DMS114 treated with DMSO at 0.1 percent for 48 hours (cell line): ENCODE measurements at regions not wholly inside any gene's neighbourhood (a gene's known extent, or its start where the extent isn't known, plus 50 kb on each side); places are given as distances from the start of the nearest gene placed in this dataset.
"Not testable (repeated sequence)": the region's sequence is repeated elsewhere in the genome, so short reads cannot be mapped to it uniquely, and the experiment has no call there.

ENCODE experiments used
- DNase-seq: peaks from one replicate; lab custom pipeline; 2025; ENCODE audit not compliant: unreplicated experiment; lab: John Stamatoyannopoulos, UW

DNA sequence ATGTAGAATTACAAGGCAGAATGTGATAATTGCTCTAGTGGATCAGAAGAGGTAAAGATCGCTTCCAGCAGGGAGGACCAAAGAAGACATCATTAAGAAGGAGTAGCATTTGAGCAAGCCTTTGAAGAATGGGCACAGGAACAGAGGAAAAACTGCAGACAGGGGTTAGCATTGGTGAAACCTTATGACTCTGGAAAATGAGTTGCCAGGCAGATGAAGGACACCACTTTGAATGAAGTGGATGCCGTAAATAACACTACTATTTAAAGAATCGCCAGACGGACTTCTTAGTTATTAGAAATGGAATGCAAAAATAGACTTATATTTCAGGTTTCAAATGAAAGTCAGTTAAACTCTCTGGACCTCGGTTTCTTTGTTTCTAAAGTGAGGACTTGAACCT lies 727.7 kb downstream of the USP25 start:
- no peak for DNase-seq

GRCh38 chr21:16460936-16461335 lies 731.2 kb downstream of the USP25 start:
- no peak for DNase-seq

DNA sequence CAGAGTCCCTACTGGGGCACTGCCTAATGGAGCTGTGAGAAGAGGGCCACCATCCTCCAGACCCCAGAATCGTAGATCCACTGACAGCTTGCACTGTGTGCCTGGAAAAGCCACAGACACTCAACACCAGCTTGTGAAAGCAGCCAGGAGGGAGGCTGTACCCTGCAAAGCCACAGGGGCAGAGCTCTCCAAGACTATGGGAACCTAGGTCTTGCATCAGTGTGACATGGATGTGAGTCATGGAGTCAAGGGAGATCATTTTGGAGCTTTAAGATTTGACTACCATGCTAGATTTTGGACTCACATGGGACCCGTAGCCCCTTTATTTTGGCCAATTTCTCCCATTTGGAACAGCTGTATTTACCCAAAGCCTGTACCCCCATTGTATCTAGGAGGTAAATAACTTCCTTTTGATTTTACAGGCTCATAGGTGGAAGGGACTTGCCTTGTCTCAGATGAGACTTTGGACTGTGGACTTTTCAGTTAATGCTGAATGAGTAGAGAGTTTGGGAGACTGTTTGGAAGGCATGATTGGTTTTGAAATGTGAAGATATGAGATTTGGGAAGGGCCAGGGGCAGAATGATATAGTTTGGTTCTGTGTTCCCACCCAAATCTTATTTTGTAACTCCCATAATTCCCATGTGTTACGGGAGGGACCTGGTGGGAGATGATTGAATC lies 734.6 kb downstream of the USP25 start:
- not testable (repeated sequence) for DNase-seq

DNA sequence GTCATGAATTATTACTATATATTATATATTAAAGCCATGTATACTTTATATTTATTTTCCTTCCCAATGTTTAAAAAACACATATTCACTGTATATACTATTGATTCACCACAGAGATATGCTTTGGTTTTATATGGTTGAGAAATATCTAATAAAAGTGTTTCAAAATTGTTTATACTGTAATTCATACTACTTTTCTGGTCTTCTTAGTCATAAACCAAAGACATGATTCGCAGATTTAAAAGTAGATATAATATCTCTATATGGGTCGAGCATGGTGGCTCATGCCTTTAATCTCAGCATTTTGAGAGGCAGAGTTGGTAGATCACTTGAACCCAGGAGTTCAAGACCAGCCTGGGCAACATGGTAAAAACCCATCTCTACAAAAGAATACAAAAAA lies 738.4 kb downstream of the USP25 start:
- DNase-seq, result no peak

- no peak for DNase-seq
Observed at GRCh38 chr21:16473988-16474387, 744.2 kb downstream of the USP25 start.

GRCh38 chr21:16476056-16476825 lies 746.5 kb downstream of the USP25 start:
- no peak for DNase-seq

GRCh38 chr21:16488042-16488441 lies 758.3 kb downstream of the USP25 start:
- DNase-seq, result no peak

DNA sequence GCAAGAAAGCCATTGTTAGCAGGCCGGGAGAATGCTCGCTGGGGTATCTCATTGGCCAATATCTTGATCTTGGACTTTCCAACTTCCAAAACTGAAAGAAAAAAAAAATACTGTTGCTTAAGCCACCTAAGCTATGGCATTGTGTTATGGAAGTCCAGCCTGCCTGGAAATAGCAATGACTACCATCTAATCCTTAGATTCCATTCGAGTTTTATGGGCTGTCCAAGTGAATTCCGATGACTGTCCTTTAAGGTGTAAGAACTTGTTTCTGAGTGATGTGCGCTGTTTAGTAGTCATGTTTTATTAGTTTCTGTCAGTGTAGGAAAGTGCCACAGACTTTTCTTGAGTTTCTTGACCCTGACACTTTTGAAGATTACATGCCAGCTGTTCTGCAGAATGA lies 762.6 kb downstream of the USP25 start:
- DNase-seq, result no peak

DNA sequence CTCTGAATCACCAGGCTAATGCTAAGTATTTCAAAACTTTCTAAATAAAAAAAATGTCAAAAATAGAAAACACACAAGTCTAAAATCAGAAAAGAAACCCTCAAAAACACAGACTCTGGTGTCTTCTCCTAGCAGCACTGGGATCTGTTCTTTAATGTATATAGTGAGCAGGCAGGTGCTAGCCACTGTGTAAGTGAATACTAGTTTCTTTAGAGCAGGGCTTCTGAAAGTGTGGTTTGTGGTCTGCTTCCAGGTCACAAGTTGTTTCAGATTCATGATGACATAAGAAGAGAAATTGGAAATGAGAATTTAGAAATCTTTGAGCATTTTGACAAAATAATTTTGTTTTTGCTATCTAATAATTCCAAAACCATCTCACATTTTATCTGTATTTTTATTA lies 763.1 kb downstream of the USP25 start:
- DNase-seq, result no peak

DNA sequence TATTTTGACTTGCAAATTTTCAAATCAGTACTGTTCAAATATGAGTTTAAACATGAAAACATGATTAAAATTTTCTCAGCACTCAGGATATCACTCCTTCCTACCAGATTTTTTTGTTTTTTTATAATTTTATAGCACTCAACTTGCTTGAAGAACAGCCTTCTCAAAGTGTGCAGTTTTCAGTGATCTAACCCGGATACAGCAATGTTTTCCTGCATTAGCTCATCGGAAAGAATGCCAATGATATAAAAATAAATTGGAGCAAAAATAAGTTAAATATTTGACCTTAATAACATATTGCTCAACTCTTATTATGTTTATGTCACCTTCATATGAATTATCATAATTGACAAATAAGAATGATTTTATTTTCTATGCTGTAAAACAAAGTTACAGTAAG lies 766.8 kb downstream of the USP25 start:
- no peak for DNase-seq

DNA sequence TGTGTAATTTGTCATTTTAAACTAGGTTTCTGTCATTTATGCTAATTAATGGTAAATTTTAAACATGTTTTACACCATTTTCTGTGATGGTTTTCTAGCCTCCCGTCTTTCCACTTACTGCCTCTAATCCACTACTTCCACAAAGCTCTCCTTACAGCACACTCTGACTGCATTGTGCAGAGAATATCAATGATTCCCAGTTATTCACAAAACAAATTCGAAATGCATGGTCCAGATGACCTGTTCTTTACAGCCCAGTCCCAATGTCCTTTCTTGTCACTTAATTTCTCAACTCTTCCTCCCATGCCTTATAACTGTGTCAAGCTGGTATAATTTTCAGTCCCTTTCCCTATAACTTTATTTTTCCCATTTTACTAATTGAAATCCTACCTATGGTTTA lies 770.5 kb downstream of the USP25 start:
- no peak for DNase-seq

DNA sequence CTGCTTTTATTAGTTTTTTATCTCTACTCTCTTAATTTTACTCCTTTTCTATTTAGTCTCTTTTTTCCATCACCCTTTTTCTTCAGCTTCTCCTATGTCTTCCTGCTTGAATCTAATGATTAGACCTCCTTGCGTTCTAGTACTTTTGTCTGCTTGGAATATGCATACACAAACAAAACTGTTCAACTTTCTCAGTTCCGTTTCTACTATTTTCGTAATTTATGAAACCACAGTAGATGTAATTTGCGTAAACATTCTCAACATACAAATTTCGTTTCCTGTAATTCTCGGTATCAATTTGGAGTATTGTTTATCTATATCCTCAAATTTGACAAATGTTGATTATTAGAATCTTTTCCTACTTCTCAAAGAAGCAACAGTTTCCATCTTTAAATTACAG lies 772.5 kb downstream of the USP25 start:
- DNase-seq, result no peak

- no peak for DNase-seq
Observed at GRCh38 chr21:16502897-16503296, 773.1 kb downstream of the USP25 start.

GRCh38 chr21:16504281-16504680 lies 774.5 kb downstream of the USP25 start:
- no peak for DNase-seq

DNA sequence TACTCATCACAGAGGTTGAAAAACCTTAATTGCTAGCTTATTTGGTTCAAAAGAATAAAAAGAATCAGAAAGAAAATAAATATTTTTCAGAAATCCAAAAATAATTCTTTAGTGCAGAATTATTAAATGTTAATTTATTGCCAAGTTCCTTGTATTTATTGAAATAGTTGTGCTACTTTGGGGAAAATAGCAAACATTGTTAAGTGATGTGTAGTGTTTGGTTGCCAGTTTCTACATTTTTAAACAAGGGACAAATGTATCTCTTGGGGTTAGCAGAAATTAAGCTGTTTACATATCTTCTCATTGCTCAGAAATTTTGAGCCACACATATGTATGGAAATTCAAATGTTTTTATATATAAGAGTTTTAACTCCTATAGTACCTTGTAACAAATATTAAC lies 775.0 kb downstream of the USP25 start:
- DNase-seq, result no peak

GRCh38 chr21:16509476-16509875 lies 779.7 kb downstream of the USP25 start:
- no peak for DNase-seq

DNA sequence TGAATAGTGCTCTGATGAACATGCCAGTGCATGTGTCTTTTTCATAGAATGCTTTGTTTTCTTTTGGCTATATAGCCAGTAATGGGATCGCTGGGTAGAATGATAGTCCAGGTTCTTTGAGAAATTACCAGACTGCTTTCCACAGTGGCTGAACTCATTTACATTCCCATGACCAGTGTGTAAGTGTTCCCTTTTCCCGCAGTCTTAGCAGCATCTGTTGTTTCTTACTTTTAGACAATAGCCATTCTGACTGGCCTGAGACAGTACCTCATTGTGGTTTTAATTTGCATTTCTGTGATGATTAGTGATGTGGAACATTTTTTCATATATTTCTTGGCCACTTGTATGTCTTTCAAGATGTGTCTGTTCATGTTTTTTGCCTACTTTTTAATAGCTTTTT lies 784.5 kb downstream of the USP25 start:
- DNase-seq, result no peak

DNA sequence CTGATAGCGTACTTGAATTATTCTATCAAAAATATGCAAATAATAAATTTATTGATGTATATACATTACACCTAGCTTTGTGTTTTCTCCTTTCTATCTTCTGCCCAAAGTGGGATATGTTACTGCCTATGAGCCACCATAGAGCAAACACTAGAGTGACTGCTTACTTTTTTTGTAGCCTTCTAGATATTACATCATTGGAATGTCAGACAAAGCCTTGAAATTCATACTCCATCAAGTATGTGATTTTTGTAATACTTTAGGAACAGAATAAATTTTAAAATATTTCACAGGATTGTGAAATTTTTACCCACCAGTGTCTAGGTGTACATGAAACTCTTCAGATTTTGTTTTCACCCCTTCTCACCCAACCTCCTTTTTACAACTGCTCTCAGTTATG lies 787.6 kb downstream of the USP25 start:
- DNase-seq, result no peak

GRCh38 chr21:16519036-16519435 lies 789.3 kb downstream of the USP25 start:
- DNase-seq, result no peak

DNA sequence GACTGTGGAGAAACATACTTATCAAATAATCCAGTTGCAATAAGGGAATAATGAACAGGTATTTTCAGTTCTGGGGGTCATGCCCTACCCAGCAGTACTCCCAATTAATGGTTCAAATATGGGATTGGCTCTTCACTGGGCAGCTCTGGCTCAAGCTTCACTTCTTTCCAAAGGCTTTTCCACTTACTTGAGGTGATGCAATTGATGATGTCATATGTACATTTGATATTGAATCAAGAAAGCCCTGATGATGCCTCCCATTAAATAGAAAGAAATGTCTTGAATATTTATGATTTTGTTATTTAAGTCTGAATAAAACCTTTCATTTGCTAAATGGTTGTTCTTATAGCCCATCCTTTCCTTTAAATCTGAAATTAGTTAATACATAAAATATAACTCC lies 789.9 kb downstream of the USP25 start:
- no peak for DNase-seq

- DNase-seq, result no peak
Observed at GRCh38 chr21:16522548-16522947, 792.8 kb downstream of the USP25 start.

- DNase-seq, result no peak
Observed at GRCh38 chr21:16530656-16531055, 800.9 kb downstream of the USP25 start.

DNA sequence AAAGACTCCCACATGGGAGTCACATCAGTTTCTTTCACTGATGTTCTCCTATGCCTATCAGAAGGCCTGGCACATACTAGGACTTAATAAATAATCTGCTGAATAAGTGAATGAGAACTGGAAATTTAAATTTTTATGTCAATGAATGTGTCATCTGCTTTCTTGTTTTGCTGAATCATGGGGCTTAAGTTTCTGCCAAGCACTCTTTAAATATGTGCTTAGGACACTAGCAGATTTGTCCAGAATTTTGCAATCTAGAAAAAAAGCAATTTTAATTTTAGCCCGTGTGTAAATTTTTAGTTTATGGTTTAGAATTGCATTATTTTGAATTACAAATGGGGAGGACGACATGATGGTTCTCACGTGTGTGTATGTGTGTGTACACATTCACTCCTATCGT lies 803.1 kb downstream of the USP25 start:
- no peak for DNase-seq
